Activated CD8-positive, alpha-beta memory T cell treated with anti-CD3 and anti-CD28 coated beads, Interleukin-2, amount 50 U/mL, for 24 hours (primary cell): ENCODE measurements at regions not wholly inside any gene's neighbourhood (a gene's known extent, or its start where the extent isn't known, plus 50 kb on each side); places are given as distances from the start of the nearest gene placed in this dataset.

Source experiments
- DNase-seq: peaks from one replicate; pipeline ENCODE4 v3.0.0-alpha.2; 2020; ENCODE audit errors: extremely low read depth

- DNase-seq = no peak
Observed at GRCh38 chr1:172887162-172887561, 163.6 kb downstream of the TNFSF18 start.

GRCh38 chr1:172893146-172893841 is 157.4 kb downstream of the TNFSF18 start:
- no peak for DNase-seq

GRCh38 chr1:172894349-172895049 is 156.2 kb downstream of the TNFSF18 start:
- no peak for DNase-seq

DNA sequence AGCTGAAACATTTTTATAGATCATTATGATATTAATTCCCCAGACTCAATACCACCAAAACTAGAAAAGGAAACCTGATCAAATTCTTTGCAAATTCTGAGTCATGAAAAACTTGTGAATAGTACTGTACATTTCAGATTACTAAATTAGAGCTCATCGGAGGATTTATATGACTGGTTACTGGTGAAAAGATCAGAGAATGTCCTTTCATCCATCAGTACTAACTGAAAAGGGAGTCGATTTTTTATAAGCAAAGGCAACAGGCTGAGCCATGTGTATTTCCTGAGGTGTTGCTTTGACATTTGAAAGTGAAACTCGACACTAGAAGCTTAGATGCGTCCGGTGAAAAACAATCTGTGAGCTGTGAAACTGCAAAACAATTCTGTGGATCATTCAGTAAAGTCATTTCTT is 155.7 kb downstream of the TNFSF18 start:
- no peak for DNase-seq

DNA sequence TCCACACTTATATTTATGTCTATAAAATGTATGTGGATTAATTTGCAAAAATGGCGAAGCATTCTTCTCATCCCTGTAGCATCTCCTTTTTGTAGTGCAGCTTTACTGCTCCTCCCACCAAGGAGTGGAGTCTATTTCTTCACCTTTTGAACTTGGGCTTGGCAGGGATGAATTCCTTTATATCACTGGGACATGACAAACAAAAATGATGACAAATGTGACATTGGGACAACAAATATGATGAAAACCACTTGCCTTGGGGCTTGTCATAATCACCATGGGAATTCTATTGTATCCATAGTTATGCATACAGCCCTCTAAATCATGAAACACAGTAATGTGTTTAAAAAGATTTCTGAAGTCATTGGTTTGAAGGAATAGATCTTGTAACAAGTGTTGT is 155.0 kb downstream of the TNFSF18 start:
- no peak for DNase-seq

DNA sequence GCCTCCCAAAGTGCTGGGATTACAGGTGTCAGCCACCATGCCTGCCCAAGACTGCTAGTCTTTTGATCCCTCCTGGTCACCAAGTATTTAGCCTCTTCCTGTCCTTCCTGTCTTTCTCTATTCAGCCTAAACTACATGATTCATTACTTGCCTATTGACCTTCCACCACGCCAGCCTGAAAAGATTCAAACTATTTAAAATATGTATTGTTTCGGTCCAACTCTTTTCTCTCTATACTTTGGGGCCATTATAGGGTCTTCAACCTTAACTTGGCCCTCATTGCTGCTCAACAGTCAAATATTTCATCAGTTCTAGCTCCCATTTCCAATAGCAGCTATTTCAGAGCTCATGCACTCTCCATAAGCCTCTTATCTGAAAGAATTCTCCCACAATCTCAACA is 153.0 kb downstream of the TNFSF18 start:
- no peak for DNase-seq

- no peak for DNase-seq
Observed at GRCh38 chr1:172898866-172899265, 151.9 kb downstream of the TNFSF18 start.

DNA sequence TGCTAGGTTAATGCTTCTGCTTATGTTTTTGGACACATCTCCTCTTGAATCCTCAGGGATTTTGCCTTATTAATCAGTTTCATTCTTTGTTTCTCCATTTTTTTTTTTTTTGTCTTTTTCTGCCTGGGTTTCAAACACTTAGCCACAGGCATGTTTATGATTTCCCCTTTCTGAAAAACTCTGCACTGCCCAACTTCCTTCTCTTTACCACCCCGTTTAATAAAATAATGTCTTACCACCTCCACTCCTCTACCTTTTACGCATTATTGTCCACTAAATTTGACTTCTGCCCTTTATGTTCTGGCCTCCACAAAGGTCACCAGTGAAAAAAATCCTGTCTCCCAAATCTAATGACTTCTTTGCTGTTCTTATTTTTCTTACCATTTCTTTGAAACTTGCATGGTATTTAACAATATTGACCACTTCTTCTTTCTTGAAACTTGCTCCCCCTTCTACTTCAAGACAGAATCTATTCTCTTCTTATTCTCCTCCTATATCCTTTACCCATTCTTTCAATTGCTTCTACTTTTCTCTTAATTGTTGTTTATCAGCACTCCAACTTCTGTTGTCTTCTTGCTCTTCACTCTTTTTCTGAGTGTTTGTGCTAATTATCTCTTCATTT is 150.3 kb downstream of the TNFSF18 start:
- no peak for DNase-seq

- no peak for DNase-seq
Observed at GRCh38 chr1:172902200-172902599, 148.5 kb downstream of the TNFSF18 start.

- no peak for DNase-seq
Observed at GRCh38 chr1:172902861-172903381, 147.8 kb downstream of the TNFSF18 start.

GRCh38 chr1:172903581-172904220 is 147.0 kb downstream of the TNFSF18 start:
- no peak for DNase-seq

DNA sequence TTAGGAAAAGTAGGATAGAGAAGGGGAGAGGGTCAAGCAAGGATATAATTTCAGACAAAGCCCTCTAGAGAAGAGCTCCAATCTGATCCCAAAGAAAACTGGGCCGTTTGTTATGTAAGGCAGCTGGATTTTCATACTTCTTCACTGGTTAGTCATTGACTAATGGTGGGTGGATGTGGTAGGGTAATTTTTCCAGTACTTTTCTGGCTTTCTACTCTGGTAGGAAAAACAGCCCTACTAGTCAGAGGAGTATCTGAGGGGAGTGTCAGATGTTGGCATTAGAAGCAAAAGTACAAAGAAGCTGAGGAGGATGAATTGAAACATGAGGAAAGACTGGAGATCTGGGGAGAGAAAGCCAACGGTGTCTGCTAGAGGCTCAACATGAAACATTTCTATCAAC is 145.3 kb downstream of the TNFSF18 start:
- no peak for DNase-seq

GRCh38 chr1:172906778-172907592 is 143.8 kb downstream of the TNFSF18 start:
- no peak for DNase-seq

GRCh38 chr1:172907834-172908326 is 142.9 kb downstream of the TNFSF18 start:
- no peak for DNase-seq

DNA sequence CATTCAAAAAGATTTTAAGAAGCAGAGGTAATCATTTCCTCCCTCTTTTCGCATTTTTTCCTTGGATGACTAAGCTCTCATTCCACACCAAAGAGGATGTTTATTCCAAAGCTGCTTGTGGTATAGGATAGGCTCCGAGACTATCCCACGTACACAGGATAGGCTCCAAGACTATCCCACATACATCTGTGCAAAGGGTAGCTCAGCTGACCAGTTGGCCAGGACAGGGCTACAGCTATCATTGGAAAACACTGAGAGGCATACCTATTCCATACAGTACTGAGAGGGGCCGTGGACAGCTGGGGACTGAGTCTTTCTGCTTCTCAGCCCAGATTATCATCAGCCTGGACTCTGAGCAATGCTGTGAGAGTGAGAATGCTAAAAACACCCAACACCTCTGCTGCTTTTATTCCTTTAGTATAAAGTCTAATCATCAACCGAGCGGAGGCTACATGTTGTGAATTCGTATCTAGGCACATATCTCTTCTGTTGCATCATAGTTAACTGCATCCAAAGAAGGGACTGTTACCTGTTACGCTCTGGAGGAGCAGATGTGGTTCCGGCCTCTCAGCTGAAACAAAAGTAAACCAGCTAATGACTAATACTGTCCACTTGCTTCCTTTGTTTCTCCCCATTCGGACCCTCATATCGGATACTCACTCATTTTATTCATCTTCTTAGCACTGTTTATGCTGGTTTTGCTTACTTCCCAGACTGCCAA is 141.0 kb downstream of the TNFSF18 start:
- no peak for DNase-seq

- DNase-seq = no peak
Observed at GRCh38 chr1:172912765-172913260, 137.9 kb downstream of the TNFSF18 start.

GRCh38 chr1:172914501-172915144 is 136.1 kb downstream of the TNFSF18 start:
- no peak for DNase-seq

DNA sequence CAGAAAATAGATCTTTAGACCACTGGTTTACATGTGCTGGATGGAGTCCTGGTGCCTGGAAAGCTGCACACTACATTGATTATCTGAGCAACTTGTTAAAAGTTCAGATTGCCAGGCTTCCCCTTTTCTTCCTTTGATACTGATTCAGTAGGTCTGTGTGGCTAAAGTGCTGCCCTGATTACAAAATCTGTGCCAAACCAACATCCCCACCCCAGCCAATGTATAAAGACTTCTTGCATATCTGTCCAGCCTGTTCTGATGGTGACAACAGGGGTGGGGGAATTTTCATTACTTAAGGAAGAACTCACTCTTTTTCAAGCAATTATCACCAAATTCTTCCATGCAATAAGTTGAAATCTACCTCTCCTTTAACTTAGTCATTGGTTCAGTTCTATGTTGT is 135.5 kb downstream of the TNFSF18 start:
- DNase-seq = no peak

DNA sequence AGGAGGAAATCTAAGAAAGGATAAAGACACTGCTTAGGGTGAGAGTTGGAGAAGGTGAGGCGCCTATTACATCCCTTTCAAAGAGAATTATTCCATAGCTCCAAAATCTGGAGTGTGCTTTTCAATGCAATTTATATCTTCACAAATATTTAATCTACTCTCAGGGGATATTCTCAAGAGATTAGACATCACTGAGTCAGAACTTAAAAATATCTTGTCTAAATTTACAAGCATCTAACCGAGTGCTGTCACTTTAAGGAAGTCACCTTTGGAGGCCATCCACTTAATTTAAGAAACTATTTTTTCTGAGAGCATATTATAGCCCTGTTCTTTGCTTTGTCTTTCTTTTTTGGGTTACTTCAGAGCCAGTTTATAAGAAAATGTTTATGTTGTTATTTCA is 134.6 kb downstream of the TNFSF18 start:
- DNase-seq = no peak

GRCh38 chr1:172917972-172918371 is 132.8 kb downstream of the TNFSF18 start:
- no peak for DNase-seq
